Natural killer cell (primary cell): ENCODE measurements at regions not wholly inside any gene's neighbourhood (a gene's known extent, or its start where the extent isn't known, plus 50 kb on each side); places are given as distances from the start of the nearest gene placed in this dataset.

ENCODE experiments used
- ATAC-seq, 3 donors: fragments of 150-1000 bp in 2 of 3; fragments of 200-7000 bp in 1 of 3; cut with Tn5 transposase; 1 replicate in 1 of 3; 2 replicates in 2 of 3; pipeline ENCODE4 v1.10.0; 2021; ENCODE audit warnings: mild to moderate bottlenecking in 2 of 3, moderate library complexity in 2 of 3
- DNase-seq, 2 donors: peaks; one replicate each; pipeline versions ENCODE4 v3.0.0 to v3.0.0-alpha.2; 2013 to 2021; ENCODE audit warnings: mixed read lengths in 1 of 2
- H3K27ac ChIP-seq: one replicate; pipeline ENCODE4 v1.5.1; 2013; ENCODE audit warnings: mild to moderate bottlenecking, low read length
- H3K27me3 ChIP-seq: one replicate; pipeline ENCODE4 v1.6.1; 2013; ENCODE audit warnings: low read length; ENCODE audit not compliant: control insufficient read depth, insufficient read depth
- H3K36me3 ChIP-seq: one replicate; pipeline ENCODE4 v1.6.1; 2013; ENCODE audit warnings: low read length; ENCODE audit not compliant: control insufficient read depth, insufficient read depth
- H3K4me1 ChIP-seq: one replicate; pipeline ENCODE4 v1.6.1; 2013; ENCODE audit warnings: low read length; ENCODE audit not compliant: control insufficient read depth, insufficient read depth
- H3K4me3 ChIP-seq: one replicate; pipeline ENCODE4 v1.5.1; 2013; ENCODE audit warnings: low read length
- H3K9me3 ChIP-seq: one replicate; pipeline ENCODE4 v1.6.1; 2013; ENCODE audit warnings: low read length; ENCODE audit not compliant: control insufficient read depth, insufficient read depth
- H3K27ac Mint-ChIP-seq, 2 donors: one replicate each; pipeline ENCODE4 v1.8.0; 2022; ENCODE audit warnings: mild to moderate bottlenecking in 2 of 2, mixed read lengths in 2 of 2, moderate library complexity in 1 of 2
- H3K27me3 Mint-ChIP-seq, 2 donors: one replicate each; pipeline ENCODE4 v1.8.0; 2022; ENCODE audit warnings: low read depth in 2 of 2, mixed read lengths in 2 of 2
- H3K36me3 Mint-ChIP-seq: one replicate; pipeline ENCODE4 v1.8.0; 2022; ENCODE audit warnings: mixed read lengths
- H3K4me1 Mint-ChIP-seq, 2 donors: one replicate each; pipeline ENCODE4 v1.8.0; 2022; ENCODE audit warnings: mixed read lengths in 2 of 2
- H3K4me3 Mint-ChIP-seq: one replicate; pipeline ENCODE4 v1.8.0; 2022; ENCODE audit warnings: mild to moderate bottlenecking, moderate library complexity, mixed read lengths
- H3K9me3 Mint-ChIP-seq, 2 donors: one replicate each; pipeline ENCODE4 v1.8.0; 2022; ENCODE audit warnings: mixed read lengths in 2 of 2
- CTCF ChIP-seq: fragments of 200-600 bp; IDR thresholded peaks from one replicate; pipeline ENCODE4 v1.8.0; 2022; ENCODE audit warnings: antibody characterized with exemption
- WGBS: methylation state at CpG from one replicate; pipeline ENCODE4 v1.1.7; 2013; ENCODE audit warnings: missing lambda C conversion rate; ENCODE audit not compliant: insufficient coverage; 5-methylcytosine and 5-hydroxymethylcytosine counted together
- intact Hi-C: fragments of 100-400 bp; cut with micrococcal nuclease; formaldehyde crosslinking; loops from one replicate; pipeline ENCODE4 v1.14.2; 2022

GRCh38 chr6:142009647-142010046 lies 123.1 kb upstream of the GJE1 start:
- Mint-ChIP-seq H3K4me3 (no peak overlapping the region), H3K4me1 (no peaks in the 10 kb centered on the region), H3K27me3 (no peaks in the 10 kb centered on the region), H3K27ac (no peak overlapping the region), H3K36me3 (no peaks in the 10 kb centered on the region), H3K9me3 (peaks cover 0 to 3% of the 10 kb centered on the region in 2 donors)
- H3K4me1 ChIP-seq: no peaks in the 10 kb centered on the region
- 87% methylated on average over 1 of the region's 2 CpGs for WGBS
- H3K36me3 ChIP-seq: no peaks in the 10 kb centered on the region
- no peak for TF ChIP-seq CTCF
- no peak overlapping the region for H3K27ac ChIP-seq
- no peak for DNase-seq
- no peak overlapping the region for H3K4me3 ChIP-seq
- ATAC-seq: no peak
- H3K9me3 ChIP-seq: no peaks in the 10 kb centered on the region
- intact Hi-C loops: no loop called here
- H3K27me3 ChIP-seq: no peaks in the 10 kb centered on the region

DNA sequence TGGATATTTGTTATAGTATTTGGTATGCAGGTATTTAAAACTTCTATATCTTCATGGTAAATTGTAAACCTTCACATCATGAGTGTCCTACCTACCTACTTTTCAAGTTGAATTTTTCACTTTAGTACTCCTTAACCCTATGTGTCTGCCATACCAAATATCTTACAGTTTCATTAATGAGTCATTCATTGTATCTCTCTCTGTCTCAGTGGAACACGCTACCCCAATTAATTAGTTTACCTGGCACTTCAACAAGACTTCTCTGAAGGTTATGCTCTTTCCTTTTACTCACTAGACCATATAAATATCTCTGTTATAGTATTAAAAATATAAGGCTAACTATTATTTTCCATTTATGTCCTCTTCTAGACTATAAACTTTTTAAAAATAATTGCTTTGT lies 123.9 kb upstream of the GJE1 start:
- H3K27me3 ChIP-seq: no peaks in the 10 kb centered on the region
- Mint-ChIP-seq H3K27me3 (no peaks in the 10 kb centered on the region), H3K27ac (no peak overlapping the region), H3K36me3 (no peaks in the 10 kb centered on the region), H3K4me1 (no peaks in the 10 kb centered on the region), H3K4me3 (no peak overlapping the region), H3K9me3 (peaks cover 0 to 3% of the 10 kb centered on the region in 2 donors)
- DNase-seq (no peak), ATAC-seq (no peak)
- intact Hi-C loops: no loop called here
- H3K4me1 ChIP-seq: no peaks in the 10 kb centered on the region
- no peak overlapping the region for H3K4me3 ChIP-seq
- H3K27ac ChIP-seq: no peak overlapping the region
- no peaks in the 10 kb centered on the region for H3K9me3 ChIP-seq
- TF ChIP-seq CTCF: no peak
- WGBS: 88% methylated on average over 1 of the region's 1 CpG
- no peaks in the 10 kb centered on the region for H3K36me3 ChIP-seq

- Histone ChIP-seq H3K36me3 (no peaks in the 10 kb centered on the region), H3K4me1 (no peaks in the 10 kb centered on the region), H3K27ac (no peak overlapping the region), H3K9me3 (no peaks in the 10 kb centered on the region), H3K4me3 (no peak overlapping the region), H3K27me3 (no peaks in the 10 kb centered on the region)
- DNase-seq: no peak
- 94% methylated on average over 1 of the region's 4 CpGs for WGBS
- TF ChIP-seq CTCF: no peak
- no peak for ATAC-seq
- Mint-ChIP-seq H3K36me3 (no peaks in the 10 kb centered on the region), H3K4me1 (no peaks in the 10 kb centered on the region), H3K4me3 (no peak overlapping the region), H3K9me3 (peaks cover 0 to 3% of the 10 kb centered on the region in 2 donors), H3K27ac (no peak overlapping the region), H3K27me3 (no peaks in the 10 kb centered on the region)
- intact Hi-C loops: no loop called here
These were observed 124.5 kb upstream of the GJE1 start for GRCh38 chr6:142008016-142008735.

DNA sequence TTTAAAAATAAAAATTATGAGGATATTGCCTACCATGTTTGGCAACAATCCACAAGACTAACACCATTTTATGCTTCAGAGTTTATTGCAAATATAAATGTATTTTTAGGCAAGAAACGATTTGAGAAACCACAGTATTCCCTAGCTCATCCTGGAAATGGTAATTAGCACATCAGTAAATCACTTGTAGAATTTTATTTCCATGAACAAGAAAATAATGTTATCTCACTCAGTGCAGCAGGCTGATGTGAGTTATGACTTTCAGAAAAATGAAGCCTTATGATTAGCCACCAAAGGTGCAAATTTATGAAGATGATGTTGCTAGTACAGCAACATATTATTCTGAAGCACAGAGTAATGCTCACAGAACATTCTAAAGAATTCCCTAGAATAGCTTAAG lies 127.7 kb upstream of the GJE1 start:
- H3K36me3 Mint-ChIP-seq: no peaks in the 10 kb centered on the region
- no peak overlapping the region for H3K27ac Mint-ChIP-seq
- intact Hi-C loops: no loop called here
- Histone ChIP-seq H3K4me1 (no peaks in the 10 kb centered on the region), H3K4me3 (no peak overlapping the region), H3K36me3 (no peaks in the 10 kb centered on the region), H3K27ac (no peak overlapping the region), H3K27me3 (no peaks in the 10 kb centered on the region), H3K9me3 (no peaks in the 10 kb centered on the region)
- DNase-seq (no peak), ATAC-seq (no peak)
- H3K27me3 Mint-ChIP-seq: no peaks in the 10 kb centered on the region
- no peak overlapping the region for H3K4me3 Mint-ChIP-seq
- no peaks in the 10 kb centered on the region for H3K4me1 Mint-ChIP-seq
- no peak for TF ChIP-seq CTCF
- H3K9me3 Mint-ChIP-seq: peaks cover 2 to 4% of the 10 kb centered on the region in 2 donors
- 0% methylated on average over 1 of the region's 1 CpG for WGBS
